ENCODE measurements at regions not wholly inside any gene's neighbourhood (a gene's known extent, or its start where the extent isn't known, plus 50 kb on each side); places are given as distances from the start of the nearest gene placed in this dataset.

DNA sequence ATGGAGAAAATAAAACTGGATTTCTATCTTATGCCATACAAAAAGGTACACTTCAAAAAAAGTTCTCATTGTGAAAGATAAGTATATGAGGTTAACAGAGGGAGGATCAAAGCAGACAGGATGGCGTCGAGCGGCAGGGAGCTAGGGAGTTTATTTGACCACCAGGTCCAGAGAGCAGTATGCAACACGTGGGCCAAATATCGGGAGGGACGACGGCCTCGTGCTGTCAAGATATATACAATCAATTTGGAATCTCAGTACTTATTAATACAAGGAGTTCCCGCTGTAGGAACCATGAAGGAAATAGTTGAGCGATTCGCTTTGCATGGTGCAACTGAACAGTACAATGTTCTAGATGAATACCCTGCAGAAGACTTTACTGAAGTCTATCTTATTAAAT, 1069.4 kb upstream of the INTU start:
- TF ChIP-seq EP300 (IDR thresholded peaks at IDR 0.05) (no peak), POLR2A (IDR thresholded peaks at IDR 0.05) (no peak)
- TF ChIP-seq, protein P1, sequence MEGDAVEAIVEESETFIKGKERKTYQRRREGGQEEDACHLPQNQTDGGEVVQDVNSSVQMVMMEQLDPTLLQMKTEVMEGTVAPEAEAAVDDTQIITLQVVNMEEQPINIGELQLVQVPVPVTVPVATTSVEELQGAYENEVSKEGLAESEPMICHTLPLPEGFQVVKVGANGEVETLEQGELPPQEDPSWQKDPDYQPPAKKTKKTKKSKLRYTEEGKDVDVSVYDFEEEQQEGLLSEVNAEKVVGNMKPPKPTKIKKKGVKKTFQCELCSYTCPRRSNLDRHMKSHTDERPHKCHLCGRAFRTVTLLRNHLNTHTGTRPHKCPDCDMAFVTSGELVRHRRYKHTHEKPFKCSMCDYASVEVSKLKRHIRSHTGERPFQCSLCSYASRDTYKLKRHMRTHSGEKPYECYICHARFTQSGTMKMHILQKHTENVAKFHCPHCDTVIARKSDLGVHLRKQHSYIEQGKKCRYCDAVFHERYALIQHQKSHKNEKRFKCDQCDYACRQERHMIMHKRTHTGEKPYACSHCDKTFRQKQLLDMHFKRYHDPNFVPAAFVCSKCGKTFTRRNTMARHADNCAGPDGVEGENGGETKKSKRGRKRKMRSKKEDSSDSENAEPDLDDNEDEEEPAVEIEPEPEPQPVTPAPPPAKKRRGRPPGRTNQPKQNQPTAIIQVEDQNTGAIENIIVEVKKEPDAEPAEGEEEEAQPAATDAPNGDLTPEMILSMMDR (IDR thresholded peaks at IDR 0.05), result no peak
